ENCODE measurements at regions not wholly inside any gene's neighbourhood (a gene's known extent, or its start where the extent isn't known, plus 50 kb on each side); places are given as distances from the start of the nearest gene placed in this dataset.

- TF ChIP-seq MEF2A (IDR thresholded peaks at IDR 0.05; ENCODE audit: control insufficient read depth, low read depth, low read length) (no peak), NRF1 (conservative IDR thresholded peaks at IDR 0.05 in 1 of 2, IDR thresholded peaks at IDR 0.05 in 1 of 2) (no peak), CTCF (IDR thresholded peaks at IDR 0.05 in 2 of 3, conservative IDR thresholded peaks at IDR 0.05 in 1 of 3; ENCODE audit: insufficient read depth in 2 of 3, low read depth in 1 of 3, low read length in 3 of 3) (peak; percentile 60 to 76 (median 70))
Measured at GRCh38 chr16:52912565-52913173, 140.0 kb downstream of the CHD9NB start.
